GM21447 (cell line): ENCODE measurements at regions not wholly inside any gene's neighbourhood (a gene's known extent, or its start where the extent isn't known, plus 50 kb on each side); places are given as distances from the start of the nearest gene placed in this dataset.
A peak's percentile ranks its signal among the peaks of the same experiment; 100 is the strongest.

Experiments used
- ATAC-seq: cut with Tn5 transposase; IDR thresholded peaks from one replicate; pipeline ENCODE4 v1.9.1; 2021; ENCODE audit not compliant: unreplicated experiment

DNA sequence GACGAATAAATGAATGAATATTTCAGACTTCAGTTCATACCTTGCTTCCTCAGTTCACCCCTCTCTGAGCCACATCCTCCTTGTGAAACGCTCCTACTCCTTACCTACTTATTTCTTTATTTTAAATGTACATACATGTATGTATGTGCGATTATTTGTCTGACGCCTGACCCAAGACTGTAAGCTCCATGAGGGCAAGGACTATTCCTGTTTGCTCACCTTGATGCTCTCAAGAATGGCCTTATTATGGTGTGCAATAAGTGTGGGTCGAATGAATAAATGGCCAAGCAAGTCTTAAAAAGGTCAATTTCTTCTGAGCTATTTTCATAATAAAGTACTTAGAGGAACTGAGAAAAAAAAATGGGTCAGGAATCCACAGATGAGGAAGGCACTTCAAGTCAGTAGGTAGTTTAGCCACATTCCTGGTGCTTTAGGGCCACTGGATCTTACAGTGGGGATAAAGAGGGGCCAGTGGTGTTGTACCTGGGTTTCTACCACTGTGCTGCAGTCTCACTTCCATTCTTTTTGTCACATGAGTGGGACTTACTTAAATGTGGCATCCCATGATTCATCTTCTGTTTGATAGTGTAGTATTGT, 74.7 kb downstream of the SDC1 start:
- no peak for ATAC-seq

- ATAC-seq, result no peak
Measured at GRCh38 chr2:20149703-20150030, 75.3 kb downstream of the SDC1 start.

DNA sequence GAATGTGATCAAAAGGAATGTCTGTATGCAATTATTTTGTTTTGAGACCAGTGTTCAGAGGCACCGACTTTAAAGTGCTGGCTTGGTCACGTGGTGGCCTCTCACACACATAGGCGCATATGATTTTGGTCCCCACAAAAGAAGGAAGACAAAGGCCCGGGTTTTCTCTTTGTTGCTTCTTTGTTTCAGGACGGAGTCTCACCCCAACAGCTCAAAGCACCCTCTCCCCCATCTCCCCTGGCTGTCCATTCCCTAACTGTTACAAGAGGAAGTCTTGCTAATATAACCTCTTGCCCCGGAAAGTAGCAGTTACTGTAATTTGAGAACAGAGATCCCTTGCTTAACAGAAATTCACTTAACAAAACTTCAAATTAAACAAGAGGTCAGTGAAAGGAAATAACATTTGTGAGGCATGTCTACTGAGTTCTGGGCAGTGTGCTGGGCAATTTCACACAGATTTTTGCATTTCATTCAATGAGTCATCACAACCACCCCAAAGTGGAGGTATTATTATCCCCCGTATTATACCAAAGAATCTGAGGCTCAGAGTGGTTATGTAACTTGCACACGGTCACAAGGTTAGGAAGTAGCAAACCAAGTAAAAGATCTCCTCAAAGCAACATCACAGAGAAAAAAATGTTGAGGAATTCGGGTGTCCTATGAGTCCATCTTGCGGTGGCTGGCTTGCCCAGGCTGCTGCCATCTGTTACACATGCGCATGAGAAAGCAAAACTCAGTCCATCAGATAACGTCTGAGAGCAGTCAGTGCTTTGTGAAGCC, 75.8 kb downstream of the SDC1 start:
- no peak for ATAC-seq

- no peak for ATAC-seq
Measured at GRCh38 chr2:20148426-20148922, 76.5 kb downstream of the SDC1 start.

DNA sequence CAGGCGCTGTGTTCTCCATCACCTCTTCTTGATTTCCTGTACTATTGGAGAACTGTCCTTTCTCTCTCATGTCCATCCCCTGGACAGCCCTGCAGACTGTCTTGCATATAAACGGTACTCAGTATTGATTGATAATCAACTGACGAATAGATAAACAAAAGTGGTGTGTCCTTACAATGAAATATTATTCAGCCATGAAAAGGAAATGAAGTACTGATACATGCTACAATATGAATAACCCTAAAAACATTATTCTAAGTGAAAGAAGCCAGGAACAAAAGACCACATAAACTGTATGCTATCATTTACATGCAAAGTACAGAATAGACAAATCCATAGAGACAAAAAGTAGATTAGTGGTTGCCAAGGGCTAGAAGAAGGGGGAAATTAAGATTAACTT, 77.6 kb downstream of the SDC1 start:
- ATAC-seq, result no peak

DNA sequence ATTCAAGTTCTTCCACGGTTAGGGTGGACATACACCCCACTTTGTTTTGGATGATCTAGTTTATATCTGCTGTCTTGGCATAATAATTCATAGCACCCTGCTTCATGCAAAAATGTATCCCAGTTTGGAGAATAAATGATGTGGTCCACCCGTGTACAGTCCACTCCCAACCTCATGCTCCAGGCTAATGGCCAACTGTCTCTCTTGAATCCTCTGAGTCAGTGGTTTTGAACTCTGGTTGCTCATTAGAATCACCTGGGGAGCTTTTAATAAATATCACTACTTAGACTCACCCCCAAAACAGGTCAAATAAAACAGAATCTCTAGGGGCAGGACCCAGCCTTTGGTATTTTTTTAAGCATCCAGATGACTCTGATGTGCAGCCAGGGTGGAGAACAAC, 78.5 kb downstream of the SDC1 start:
- ATAC-seq, result no peak

GRCh38 chr2:20145497-20146193, 79.3 kb downstream of the SDC1 start:
- peak; percentile 84 for ATAC-seq

- no peak for ATAC-seq
Measured at GRCh38 chr2:20144861-20145260, 80.1 kb downstream of the SDC1 start.

- ATAC-seq, result no peak
Measured at GRCh38 chr2:20144196-20144595, 80.7 kb downstream of the SDC1 start.

GRCh38 chr2:20143263-20143662, 81.7 kb downstream of the SDC1 start:
- no peak for ATAC-seq

DNA sequence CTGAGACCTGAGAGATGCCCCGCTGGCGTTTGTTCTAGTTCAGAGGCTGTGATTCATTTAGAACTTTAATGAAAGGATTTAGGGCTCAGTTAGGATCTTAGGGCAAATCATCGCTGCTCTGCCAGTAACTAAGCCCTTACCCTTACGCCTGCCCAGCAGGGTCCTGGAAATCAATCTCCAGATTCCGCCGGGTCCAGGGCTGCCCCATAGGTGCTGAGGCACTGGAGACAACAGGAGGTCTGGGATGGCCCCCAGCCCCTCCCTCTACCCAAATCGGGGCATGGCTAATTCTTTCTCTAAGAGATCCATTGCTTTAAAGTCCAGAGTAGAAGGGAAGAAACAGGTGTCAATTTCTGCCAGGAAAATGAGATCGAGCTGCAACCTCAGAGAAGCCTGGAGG, 83.1 kb downstream of the SDC1 start:
- ATAC-seq, result no peak

DNA sequence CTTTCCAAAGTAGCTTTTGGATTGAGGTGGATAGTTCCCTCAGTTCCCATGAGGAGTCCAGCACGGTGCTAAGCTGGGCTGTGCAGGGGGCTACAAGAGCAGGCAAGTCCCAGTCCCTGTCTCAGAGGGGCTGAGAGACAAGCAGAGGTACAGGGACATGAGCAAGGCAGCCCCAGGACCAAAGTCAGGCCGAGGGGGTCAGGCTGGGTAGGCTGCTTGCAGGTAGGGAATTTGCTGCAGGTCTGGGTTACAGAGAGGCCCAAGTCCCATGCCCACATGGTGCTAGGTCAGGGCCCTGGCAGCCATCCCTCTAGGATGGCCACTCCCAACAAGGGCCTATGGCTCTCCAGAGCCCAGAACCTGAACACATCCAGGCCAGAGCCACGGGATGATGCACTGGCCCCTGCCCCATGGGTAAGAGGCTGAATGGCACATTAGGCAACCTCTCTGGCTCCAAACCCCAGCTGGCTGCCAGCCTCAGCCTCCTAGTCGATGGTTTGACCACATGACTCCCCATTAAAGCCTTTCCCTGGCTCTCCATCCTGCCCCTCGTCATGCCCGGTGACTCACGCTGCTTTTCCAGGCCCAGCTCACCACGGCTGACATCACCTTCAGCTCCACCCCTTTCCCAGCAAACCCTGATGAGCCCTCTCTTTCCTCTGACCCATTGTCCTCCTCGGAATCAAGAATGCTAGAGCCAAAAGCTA, 83.7 kb downstream of the SDC1 start:
- ATAC-seq, result no peak

DNA sequence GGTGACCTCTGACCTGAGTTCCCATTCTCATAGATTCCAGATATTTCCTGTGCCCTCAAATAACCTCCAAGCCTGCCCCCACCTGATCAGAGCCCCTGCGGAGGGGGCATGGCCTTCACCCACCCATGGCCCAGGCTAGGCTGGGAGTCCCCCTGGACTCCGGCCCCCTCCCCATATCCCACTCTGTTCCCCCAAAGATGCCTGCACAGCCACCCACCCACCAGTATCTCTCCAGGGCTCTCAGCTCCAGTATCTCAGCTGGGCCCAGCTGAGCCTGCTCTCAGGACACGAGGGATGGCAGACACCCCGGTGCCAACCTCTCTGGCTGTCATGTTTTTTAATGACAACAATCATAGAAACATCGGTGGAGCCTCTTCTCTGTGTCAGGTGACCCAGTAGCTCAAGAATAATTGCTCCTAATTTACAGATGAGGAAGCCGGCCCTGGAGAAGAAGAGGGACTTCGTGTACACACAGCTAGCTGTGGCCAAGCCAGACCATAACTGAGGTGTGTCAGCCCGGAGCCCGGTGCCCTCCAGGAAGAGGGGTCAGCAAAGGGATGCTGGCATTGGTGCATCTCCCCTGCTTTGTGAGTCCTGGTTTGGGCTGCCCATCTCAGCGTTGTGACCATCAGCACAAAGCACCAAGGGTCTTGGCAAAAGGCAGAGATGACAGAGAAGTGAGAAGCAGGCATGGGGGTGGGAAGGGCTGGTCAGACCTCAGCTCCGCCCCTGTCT, 84.4 kb downstream of the SDC1 start:
- ATAC-seq, result no peak

DNA sequence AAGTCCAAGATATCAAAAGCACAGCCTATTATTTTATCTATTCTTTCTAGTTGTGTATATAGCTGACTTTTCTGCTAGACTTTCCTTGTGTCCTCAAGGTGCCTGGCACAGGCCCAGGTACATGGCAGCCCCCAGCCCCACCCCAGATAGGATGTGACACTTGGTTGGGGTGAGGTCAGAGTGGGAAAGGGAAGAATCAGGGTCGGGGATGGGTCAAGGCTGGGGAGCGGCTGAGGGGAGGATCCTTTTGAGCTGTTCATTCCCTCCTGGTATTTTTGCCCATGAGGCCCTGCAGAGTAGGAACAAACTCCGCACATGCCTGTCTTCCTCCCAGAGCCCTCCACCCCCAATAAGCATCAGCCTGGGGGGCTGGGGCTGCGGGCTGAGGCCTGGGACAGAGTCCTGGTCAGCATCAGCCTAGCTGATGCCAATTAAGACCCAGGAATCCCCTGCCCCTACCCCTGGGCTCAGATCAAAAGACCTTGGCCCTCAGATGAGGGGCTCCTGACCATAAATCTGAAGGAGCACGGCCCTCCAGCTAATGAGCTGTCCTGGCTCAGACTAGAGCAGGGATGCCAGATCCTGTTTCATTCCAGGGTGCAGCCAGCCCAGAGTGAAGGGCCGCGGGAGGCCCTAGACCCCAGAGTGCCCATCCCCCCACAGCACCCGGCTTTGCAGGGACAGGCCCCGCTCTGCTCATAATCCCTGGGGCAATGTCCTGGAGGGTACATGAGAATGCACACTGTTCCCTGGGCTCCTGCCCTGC, 85.3 kb downstream of the SDC1 start:
- ATAC-seq, result no peak

DNA sequence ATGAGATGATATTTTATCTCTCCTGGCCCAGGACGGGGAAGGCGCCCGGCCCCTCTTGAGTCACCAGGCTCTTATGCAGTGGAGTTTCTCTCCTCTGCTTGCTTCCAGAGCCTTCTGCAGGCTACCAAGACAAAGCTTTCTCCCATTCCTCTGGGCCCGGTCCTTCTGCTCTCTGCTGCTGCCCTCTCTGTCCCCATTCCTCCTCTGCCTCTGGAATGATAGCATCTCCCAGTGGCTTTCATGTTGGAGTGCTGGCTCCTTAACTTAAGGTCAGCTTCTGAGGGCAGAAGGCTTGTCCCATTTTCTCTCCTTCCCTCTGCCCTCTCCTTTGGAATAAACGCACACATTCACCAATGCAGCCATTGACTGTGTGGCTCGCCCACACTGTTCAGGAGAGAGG, 86.2 kb downstream of the SDC1 start:
- ATAC-seq, result no peak

DNA sequence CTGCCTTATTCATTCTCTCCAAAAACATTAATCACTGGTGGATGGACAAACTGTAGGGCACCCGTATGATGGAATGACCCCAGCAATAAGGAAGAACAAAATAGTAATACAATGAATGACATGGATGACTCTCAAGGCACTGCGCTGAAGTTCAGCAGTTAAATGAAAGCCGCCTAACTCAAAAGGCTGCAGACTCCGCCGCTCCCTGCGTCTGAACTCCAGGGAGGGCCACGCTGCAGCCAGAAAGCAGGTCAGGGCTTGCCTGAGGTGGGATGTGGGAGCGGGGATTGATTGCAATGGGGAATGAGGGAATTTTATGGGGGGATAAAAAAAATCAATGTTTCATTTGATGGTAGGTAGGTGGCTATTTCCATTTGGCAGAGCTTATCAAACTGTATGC, 86.5 kb upstream of the LAPTM4A start:
- ATAC-seq, result no peak

- no peak for ATAC-seq
Measured at GRCh38 chr2:20137131-20137571, 85.7 kb upstream of the LAPTM4A start.

- no peak for ATAC-seq
Measured at GRCh38 chr2:20136149-20136548, 84.7 kb upstream of the LAPTM4A start.

DNA sequence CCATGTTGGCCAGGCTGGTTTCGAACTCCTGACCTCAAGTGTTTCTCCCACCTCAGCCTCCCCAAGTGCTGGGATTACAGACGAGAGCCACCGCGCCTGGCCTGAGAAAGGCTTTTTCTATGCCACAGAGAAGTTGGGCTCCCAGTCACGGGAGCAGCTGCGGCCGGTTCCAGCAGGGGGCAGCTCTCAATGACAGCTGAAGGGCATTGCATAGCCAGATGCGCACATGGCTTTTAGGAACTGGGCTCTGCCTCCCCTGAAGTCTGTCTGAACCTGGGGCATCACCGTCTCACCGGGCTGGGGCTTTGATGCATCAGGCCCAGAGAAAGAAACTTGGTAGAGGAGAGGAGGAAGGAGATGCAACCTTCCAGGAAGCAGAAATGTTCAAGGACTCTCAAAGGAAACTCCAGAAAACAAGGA, 84.2 kb upstream of the LAPTM4A start:
- peak; percentile 92 for ATAC-seq

DNA sequence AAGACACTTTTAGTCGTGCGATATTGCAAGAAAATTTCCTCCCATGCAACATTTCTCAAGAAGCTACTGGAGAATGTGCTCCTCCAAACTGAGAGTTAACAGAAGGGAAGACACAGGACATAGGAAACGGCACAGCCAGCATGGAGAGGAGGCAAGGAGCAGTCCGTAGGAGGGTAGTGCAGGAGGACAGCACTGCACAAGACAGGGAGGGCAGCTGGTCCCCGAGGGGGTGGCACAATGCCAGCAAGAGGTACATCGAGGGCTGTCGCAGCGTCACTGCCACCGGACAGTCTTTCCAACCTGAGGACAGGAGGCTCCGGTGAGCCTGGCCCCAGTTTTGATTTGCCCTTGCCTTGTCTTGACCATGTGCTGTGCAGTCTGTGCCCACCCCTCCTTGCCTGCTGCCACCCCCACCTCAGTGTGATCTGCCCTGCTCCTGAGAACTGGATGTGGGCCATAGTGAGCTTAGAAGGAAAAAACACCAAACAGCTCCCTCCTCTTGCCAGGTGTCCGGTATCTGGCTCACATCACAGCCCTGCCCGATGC, 81.6 kb upstream of the LAPTM4A start:
- no peak for ATAC-seq
